Heart left ventricle (tissue), 16 donors: ENCODE measurements at regions not wholly inside any gene's neighbourhood (a gene's known extent, or its start where the extent isn't known, plus 50 kb on each side); places are given as distances from the start of the nearest gene placed in this dataset.
"Not testable (repeated sequence)": the region's sequence is repeated elsewhere in the genome, so short reads cannot be mapped to it uniquely, and the experiment has no call there.

Experiments used
- ATAC-seq, 4 donors: fragments of 200-7000 bp; cut with Tn5 transposase; one replicate each; pipeline ENCODE4 v1.9.1; 2020 to 2022; ENCODE audit warnings: moderate library complexity in 4 of 4, mild to moderate bottlenecking in 3 of 4, moderate number of reproducible peaks in 1 of 4
- DNase-seq, 5 donors: peaks; one replicate each; pipeline ENCODE4 v3.0.0-alpha.2; 2020
- H3K27ac ChIP-seq, 12 donors: fragments of 200-600 bp; sonication (generic) in 4 of 12; one replicate each; pipeline versions ENCODE4 v1.5.0 to v1.8.0; 2016 to 2022; ENCODE audit warnings: mild to moderate bottlenecking in 2 of 12
- H3K27me3 ChIP-seq, 9 donors: fragments of 200-600 bp; sonication (generic) in 2 of 9; one replicate each; pipeline versions ENCODE4 v1.5.1 to v1.8.0; 2016 to 2022; ENCODE audit warnings: mild to moderate bottlenecking in 3 of 9
- H3K36me3 ChIP-seq, 9 donors: fragments of 200-600 bp; sonication (generic) in 2 of 9; one replicate each; pipeline versions ENCODE4 v1.5.0 to v1.8.0; 2018 to 2022; ENCODE audit warnings: mild to moderate bottlenecking in 2 of 9
- H3K4me1 ChIP-seq, 12 donors: fragments of 200-600 bp; sonication (generic) in 4 of 12; one replicate each; pipeline versions ENCODE4 v1.5.0 to v1.8.0; 2016 to 2022; ENCODE audit warnings: mild to moderate bottlenecking in 3 of 12
- H3K4me3 ChIP-seq, 12 donors: fragments of 200-600 bp; sonication (generic) in 4 of 12; one replicate each; pipeline versions ENCODE4 v1.5.0 to v1.8.0; 2017 to 2022; ENCODE audit warnings: mild to moderate bottlenecking in 9 of 12, moderate library complexity in 4 of 12
- H3K9me3 ChIP-seq, 12 donors: fragments of 200-600 bp; sonication (generic) in 4 of 12; one replicate each; pipeline versions ENCODE4 v1.5.0 to v1.8.0; 2016 to 2022; ENCODE audit warnings: mild to moderate bottlenecking in 1 of 12
- POLR2A ChIP-seq, 2 donors: fragments of 450-650 bp; IDR thresholded peaks; one replicate each; pipeline ENCODE4 v1.6.1; 2017; ENCODE audit warnings: antibody characterized with exemption in 2 of 2, mild to moderate bottlenecking in 2 of 2, moderate library complexity in 2 of 2
- WGBS, 4 donors: extraction: QIAGEN DNeasy Blood & Tissue Kit in 2 of 4; methylation state at CpG; one replicate each; pipeline versions ENCODE4 v1.1.5 to v1.1.7; 2013 to 2018; 5-methylcytosine and 5-hydroxymethylcytosine counted together
- intact Hi-C, 10 donors: fragments of 100-400 bp; cut with DNase I; formaldehyde crosslinking; loops; one replicate each; pipeline versions ENCODE4 v1.11.1 to v1.14.2; 2022
- TF ChIP-seq, protein P1 (sequence below), 12 donors: fragments of 200-600 bp; sonication (generic) in 4 of 12; IDR thresholded peaks; one replicate each; pipeline versions ENCODE4 v1.5.0 to v1.8.0; 2018 to 2022; ENCODE audit warnings: antibody characterized with exemption in 12 of 12, mild to moderate bottlenecking in 5 of 12
- donor health status: ischemic (EF 13 %, LVEDD 7.1; RV severe dilation, severe dysfunction).
- donor health status: healthy with polysubstance abuse.
- donor health status: DM: no; HTN: yes; CAD: no.
- donor health status: DM: no; HTN: no; CAD: no.
- donor health status: ischemic (EF 25% LVEDD 6.9; RV normal size, moderate dysfunction).
- donor health status: ischemic (EF 25% LVEDD 5.7; RV mildly dilated, moderate dysfunction).
- donor health status: healthy.
- donor health status: DM: yes; HTN: yes; CAD: no.
- donor health status: ischemic (EF 35%, LVEDD 5.7; RV mildly dilated, moderate dysfunction).
- donor health status: nonischemic (EF 11% LVEDD 7.7; RV severe dilation, severe dysfunction).
- donor health status: DM: yes; HTN: yes; CAD: no.
- donor health status: PGD.
- donor health status: ischemic (EF 29% LVEDD 5.4; RV normal size, mild dysfunction).
- donor health status: nonischemic (EF 23%, LVEDD 6.1; RV moderate dilation, normal function).

DNA sequence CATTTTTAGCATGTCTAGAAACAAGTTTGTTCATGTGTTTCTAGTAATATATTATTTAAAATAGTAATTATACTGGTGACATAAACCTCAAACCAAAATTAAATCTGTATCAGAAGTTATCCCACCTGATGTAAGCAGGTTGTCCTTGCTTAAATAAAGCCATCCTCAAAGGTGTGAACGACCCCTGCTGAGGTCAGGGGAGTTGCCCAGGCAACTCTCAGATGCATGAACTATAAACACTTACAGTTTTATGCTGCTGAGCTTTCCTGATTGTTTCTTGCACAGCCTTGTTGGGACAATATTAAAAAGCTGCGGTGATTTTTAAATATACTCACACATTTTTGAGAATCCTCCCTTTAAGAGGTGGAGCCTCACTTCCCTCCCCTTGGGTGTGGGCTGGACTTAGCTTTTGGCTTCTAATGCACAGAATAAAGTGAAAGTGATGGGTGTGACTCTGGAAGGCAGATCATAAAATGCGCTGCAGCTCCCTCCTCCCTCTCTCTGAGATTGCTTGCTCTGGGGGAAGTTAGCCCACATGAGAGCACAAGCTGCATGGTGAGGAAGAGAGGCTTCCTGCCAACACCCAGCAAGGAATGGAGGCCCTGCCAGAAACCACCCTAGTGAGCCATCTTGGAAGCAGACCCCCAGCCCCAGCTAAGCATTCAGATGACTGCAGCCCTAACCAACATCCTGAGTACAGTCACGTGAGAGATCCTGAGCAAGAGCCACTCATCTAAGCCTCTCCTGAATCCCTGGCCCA is 152.7 kb downstream of the SKIDA1 start:
- DNase-seq, result peak in 4 of 5 donors; percentile 33 to 51 (median 44)
- Histone ChIP-seq H3K27me3 (no peaks in the 10 kb centered on the region), H3K36me3 (no peaks in the 10 kb centered on the region), H3K4me3 (peak overlapping the region in 4 of 12 donors; percentile 0 to 35 (median 26)), H3K27ac (peak overlapping the region in 5 of 12 donors; percentile 13 to 75 (median 41)), H3K9me3 (no peaks in the 10 kb centered on the region), H3K4me1 (peaks cover 0 to 20% (median 9%) of the 10 kb centered on the region in 12 donors)
- 38 to 57% (median 49%) methylated on average over 4 of the region's 4 CpGs for WGBS, 4 donors
- no peak for TF ChIP-seq POLR2A (IDR thresholded peaks at IDR 0.05)
- TF ChIP-seq, protein P1, sequence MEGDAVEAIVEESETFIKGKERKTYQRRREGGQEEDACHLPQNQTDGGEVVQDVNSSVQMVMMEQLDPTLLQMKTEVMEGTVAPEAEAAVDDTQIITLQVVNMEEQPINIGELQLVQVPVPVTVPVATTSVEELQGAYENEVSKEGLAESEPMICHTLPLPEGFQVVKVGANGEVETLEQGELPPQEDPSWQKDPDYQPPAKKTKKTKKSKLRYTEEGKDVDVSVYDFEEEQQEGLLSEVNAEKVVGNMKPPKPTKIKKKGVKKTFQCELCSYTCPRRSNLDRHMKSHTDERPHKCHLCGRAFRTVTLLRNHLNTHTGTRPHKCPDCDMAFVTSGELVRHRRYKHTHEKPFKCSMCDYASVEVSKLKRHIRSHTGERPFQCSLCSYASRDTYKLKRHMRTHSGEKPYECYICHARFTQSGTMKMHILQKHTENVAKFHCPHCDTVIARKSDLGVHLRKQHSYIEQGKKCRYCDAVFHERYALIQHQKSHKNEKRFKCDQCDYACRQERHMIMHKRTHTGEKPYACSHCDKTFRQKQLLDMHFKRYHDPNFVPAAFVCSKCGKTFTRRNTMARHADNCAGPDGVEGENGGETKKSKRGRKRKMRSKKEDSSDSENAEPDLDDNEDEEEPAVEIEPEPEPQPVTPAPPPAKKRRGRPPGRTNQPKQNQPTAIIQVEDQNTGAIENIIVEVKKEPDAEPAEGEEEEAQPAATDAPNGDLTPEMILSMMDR (IDR thresholded peaks at IDR 0.05), result no peak
- intact Hi-C loops, result loop anchor here in 1 of 10 donors (10.0 kb wide), 2 partner anchors 62 to 88 kb away; no protein-coding TSS in a partner anchor
- ATAC-seq, result peak; percentile 58 to 95 (median 94)

DNA sequence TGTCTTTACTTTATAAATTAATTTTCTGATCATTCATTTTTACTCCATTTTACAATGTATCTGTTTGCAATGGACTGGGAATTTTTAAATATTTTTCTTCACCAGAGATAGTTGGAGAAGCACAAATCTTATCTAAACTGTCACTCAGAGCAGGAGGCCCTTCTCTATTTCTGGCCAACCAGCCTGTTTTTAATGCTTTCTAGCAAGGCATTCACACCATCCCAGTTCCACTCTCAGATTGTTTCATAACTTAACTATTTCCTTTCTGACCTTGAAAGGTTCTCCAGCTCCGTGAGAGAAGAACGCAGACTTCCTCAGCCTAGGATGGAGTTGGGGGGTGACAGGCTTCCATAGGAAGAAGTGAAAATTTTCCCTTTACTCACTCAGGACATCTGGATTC is 155.8 kb downstream of the SKIDA1 start:
- WGBS, 4 donors, result 16 to 29% (median 23%) methylated on average over 2 of the region's 2 CpGs
- Histone ChIP-seq H3K9me3 (no peaks in the 10 kb centered on the region), H3K27ac (no peak overlapping the region), H3K27me3 (no peaks in the 10 kb centered on the region), H3K4me1 (peaks cover 0 to 31% (median 16%) of the 10 kb centered on the region in 12 donors), H3K4me3 (no peak overlapping the region), H3K36me3 (no peaks in the 10 kb centered on the region)
- TF ChIP-seq, protein P1 (IDR thresholded peaks at IDR 0.05), result no peak
- TF ChIP-seq POLR2A (IDR thresholded peaks at IDR 0.05), result no peak
- DNase-seq (no peak), ATAC-seq (no peak)
- intact Hi-C loops, result loop anchor here in 2 of 10 donors (10.0 kb wide), 3 partner anchors 65 to 85 kb away; no protein-coding TSS in a partner anchor

DNA sequence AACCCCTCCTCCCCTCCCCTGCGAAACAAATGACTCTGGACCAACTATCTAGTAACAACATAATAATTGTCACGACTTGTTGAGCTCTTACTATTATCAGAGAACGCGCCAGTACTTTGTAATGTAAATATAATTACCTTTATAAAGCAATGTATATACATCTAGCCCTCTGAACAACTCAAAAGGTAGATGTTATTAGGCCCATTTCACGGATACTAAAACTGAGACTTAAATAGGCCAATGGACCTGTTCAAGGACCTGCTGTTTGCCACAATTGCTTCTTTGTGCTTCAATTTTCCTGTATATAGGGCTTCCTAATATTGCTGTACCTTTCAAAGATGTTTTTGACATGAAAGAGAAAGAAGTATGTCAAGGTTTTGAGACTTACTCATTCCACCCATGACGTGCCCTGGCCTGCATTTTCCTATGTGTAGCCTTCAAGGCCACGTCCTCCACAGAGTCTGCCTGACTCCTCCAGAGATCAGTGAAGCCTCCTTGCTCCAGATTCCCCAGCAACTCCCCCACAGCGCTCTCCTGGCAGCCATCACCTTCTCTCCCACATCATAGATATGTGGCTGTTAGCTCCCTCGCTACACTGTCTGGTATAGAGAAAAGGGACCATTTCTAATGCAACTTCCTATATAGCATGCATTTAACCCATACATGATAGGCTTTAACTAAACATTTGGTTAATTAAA is 156.6 kb downstream of the SKIDA1 start:
- H3K4me3 ChIP-seq, result no peak overlapping the region
- H3K4me1 ChIP-seq, result peaks cover 4 to 40% (median 24%) of the 10 kb centered on the region in 12 donors
- intact Hi-C loops, result loop anchor here in 1 of 10 donors (10.0 kb wide), 1 partner anchor 74 kb away; no protein-coding TSS in a partner anchor
- no peak for ATAC-seq
- DNase-seq, result no peak
- H3K9me3 ChIP-seq, result no peaks in the 10 kb centered on the region
- H3K27me3 ChIP-seq, result no peaks in the 10 kb centered on the region
- 84 to 86% (median 85%) methylated on average over 9 of the region's 9 CpGs for WGBS, 4 donors
- no peak for TF ChIP-seq POLR2A (IDR thresholded peaks at IDR 0.05)
- TF ChIP-seq, protein P1 (IDR thresholded peaks at IDR 0.05), result no peak
- no peak overlapping the region for H3K27ac ChIP-seq
- no peaks in the 10 kb centered on the region for H3K36me3 ChIP-seq

DNA sequence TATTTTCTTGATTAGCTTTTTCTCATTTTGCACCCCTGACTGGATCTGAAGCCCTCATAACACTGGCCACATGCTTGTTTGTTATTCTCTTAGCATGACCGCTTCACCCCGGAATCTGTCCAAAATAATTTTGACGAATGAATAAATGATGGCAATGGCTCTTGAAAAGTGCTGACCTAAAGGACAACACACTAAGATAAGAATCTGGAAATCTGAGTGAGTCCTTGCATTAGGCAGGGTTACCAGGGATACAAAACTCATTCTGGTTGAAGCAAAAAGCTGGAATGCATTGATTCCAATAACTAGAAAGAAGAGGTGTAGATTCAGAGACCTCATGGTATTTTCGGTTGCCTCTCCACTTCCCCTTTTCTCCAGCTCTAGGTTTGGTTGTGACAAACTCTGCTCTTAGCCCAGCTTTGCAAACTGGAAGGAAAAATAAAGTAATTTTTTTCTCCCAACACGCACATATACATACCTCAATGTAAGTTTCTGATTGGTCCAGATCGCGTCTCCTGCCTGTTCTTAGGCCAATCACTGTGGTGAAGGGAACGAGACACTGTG is 157.4 kb downstream of the SKIDA1 start:
- no peak for ATAC-seq
- WGBS, 4 donors, result 94 to 97% (median 95%) methylated on average over 8 of the region's 8 CpGs
- H3K4me1 ChIP-seq, result peaks cover 8 to 46% (median 32%) of the 10 kb centered on the region in 12 donors

DNA sequence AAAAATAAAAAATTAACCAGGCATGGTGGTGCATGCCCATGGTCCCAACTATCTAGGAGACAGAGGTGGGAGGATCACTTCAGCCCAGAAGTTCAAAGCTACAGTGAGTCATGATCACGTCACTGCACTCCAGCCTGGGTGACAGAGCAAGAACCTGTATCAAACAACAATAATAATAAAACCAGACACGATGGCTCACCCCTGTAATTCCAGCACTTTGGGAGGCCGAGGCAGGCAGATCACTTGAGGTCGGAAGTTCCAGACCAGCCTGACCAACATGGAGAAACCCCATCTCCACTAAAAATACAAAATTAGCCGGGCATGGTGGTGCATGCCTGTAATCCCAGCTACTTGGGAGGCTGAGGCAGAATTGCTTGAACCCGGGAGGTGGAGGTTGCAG is 159.4 kb downstream of the SKIDA1 start:
- intact Hi-C loops, result loop anchor here in 1 of 10 donors (10.0 kb wide), 1 partner anchor 71 kb away; no protein-coding TSS in a partner anchor
- 82 to 94% (median 91%) methylated on average over 6 of the region's 6 CpGs for WGBS, 4 donors
- H3K4me3 ChIP-seq, result not testable (repeated sequence)

More for the DNA sequence above, 157.4 kb downstream of the SKIDA1 start:
- Histone ChIP-seq H3K27ac (no peak overlapping the region), H3K9me3 (no peaks in the 10 kb centered on the region), H3K27me3 (no peaks in the 10 kb centered on the region), H3K36me3 (no peaks in the 10 kb centered on the region), H3K4me3 (no peak overlapping the region)
- no peak for DNase-seq
- no peak for TF ChIP-seq POLR2A (IDR thresholded peaks at IDR 0.05)
- TF ChIP-seq, protein P1 (IDR thresholded peaks at IDR 0.05), result no peak
- intact Hi-C loops, result loop anchor here in 1 of 10 donors (10.0 kb wide), 1 partner anchor 73 kb away; no protein-coding TSS in a partner anchor

More for the DNA sequence above, 159.4 kb downstream of the SKIDA1 start:
- Histone ChIP-seq H3K4me1 (peaks cover 8 to 43% (median 29%) of the 10 kb centered on the region in 12 donors), H3K27ac (peak overlapping the region in 3 of 12 donors; percentile 81 to 89 (median 85))
- not testable (repeated sequence) for H3K27me3 ChIP-seq, H3K36me3 ChIP-seq, DNase-seq, H3K9me3 ChIP-seq, ATAC-seq
